Activated naive CD4-positive, alpha-beta T cell treated with anti-CD3 and anti-CD28 coated beads for 36 hours (primary cell): ENCODE measurements at regions not wholly inside any gene's neighbourhood (a gene's known extent, or its start where the extent isn't known, plus 50 kb on each side); places are given as distances from the start of the nearest gene placed in this dataset. TPM values are rescaled to one million over a fixed set of nuclear protein-coding genes. Genes with fewer than 3 reads are reported as not detected.
"Not testable (repeated sequence)": the region's sequence is repeated elsewhere in the genome, so short reads cannot be mapped to it uniquely, and the experiment has no call there.

Experiments used
- CTCF ChIA-PET: fragments of 350-600 bp; sonication (Branson Sonifier 250); formaldehyde crosslinking; loops from one replicate; lab custom pipeline; 2021; ENCODE audit warnings: antibody characterized with exemption; lab: Charles Lee
- DNase-seq: peaks from one replicate; pipeline ENCODE4 v3.0.0-alpha.2; 2020
- H3K27ac Mint-ChIP-seq: one replicate; pipeline ENCODE4 v1.8.0; 2021; ENCODE audit warnings: mild to moderate bottlenecking, mixed read lengths
- H3K27me3 Mint-ChIP-seq: one replicate; pipeline ENCODE4 v1.8.0; 2021; ENCODE audit warnings: low read depth, mixed read lengths
- H3K36me3 Mint-ChIP-seq: one replicate; pipeline ENCODE4 v1.8.0; 2021; ENCODE audit warnings: low read depth, mixed read lengths
- H3K4me1 Mint-ChIP-seq: one replicate; pipeline ENCODE4 v1.8.0; 2021; ENCODE audit warnings: low read depth, mixed read lengths
- H3K4me3 Mint-ChIP-seq: one replicate; pipeline ENCODE4 v1.8.0; 2021; ENCODE audit warnings: mild to moderate bottlenecking, moderate library complexity, mixed read lengths
- H3K9me3 Mint-ChIP-seq: one replicate; pipeline ENCODE4 v1.8.0; 2021; ENCODE audit warnings: mixed read lengths
- intact Hi-C: fragments of 100-400 bp; cut with micrococcal nuclease; formaldehyde crosslinking; loops from one replicate; pipeline ENCODE4 v1.15.1; 2023
- microRNA-seq: library from miRNA; unstranded; fragments of <30 nt; microRNA quantifications from one replicate; pipeline ENCODE4 v1.2.0, GENCODE V29; 2022; ENCODE audit warnings: borderline microRNAs expressed, borderline replicate concordance

DNA sequence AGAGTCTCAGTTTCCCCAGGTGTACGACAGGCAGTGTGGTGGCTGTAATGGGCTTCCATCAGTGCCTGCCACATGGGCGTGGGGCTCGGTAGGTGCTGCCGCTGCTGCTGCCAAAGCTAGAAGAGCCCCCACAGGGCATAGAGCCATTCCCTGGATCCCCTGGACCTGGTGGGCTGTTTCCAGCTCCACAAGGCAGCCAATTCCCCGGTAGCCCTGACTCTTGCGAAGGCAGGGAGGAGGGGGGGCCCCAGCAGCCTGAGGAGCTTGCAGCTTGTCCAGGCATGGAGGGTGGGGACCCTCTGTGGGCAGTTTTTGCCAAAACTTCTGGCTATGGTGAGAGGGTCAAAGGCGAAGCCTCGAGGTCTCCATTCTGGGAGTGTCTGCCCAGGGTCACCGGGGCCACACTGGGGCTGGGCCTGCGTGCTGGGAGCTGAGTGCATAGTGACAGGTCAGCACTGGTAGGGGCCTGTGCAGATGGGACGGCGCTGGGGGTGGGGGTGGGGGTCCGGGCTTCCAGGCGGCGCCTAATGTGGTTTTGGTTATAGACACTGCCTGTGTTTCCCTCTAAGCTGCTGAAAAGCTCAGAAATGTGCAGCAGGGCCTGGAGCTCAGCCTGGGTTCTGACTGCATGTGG is 56.8 kb upstream of the METTL9 start:
- intact Hi-C loops, H3K36me3 Mint-ChIP-seq, H3K9me3 Mint-ChIP-seq, H3K27ac Mint-ChIP-seq, DNase-seq, CTCF ChIA-PET, H3K4me3 Mint-ChIP-seq, H3K27me3 Mint-ChIP-seq: not testable (repeated sequence)
- peaks cover 26% of the 10 kb centered on the region for H3K4me1 Mint-ChIP-seq

DNA sequence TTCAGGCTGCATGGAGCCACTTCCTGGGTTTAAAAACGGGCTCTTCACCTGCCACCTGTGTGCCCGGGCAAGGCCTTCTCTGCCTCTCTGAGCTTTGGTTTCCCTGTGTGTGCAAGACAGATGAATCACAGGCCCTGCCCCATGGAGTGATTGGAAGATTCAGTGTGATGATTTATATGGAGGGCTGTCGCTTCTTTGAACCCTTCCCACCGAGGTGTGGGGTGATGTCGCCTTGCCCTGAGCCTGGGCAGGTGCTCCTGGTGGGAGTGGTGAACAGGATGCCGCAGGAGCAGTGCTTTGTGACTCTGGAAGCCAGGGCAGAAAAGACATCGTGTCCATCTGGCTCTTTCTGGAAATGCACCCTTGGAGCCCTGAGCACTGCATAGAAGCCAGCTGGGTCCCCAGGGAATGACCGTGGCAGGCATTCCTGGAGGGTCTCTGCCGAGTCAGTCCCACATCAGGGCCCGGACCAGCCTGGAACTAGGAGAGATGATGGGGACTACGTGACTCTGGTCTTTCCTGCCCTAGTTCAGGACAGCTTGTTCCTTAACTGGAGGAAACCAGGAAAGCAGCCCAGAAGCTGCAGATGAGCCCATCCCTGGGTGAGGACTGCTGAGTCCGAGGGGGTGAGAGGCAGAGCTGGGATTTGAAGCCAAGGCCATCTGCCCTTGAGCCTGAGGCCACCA is 56.1 kb upstream of the METTL9 start:
- H3K36me3 Mint-ChIP-seq, intact Hi-C loops, H3K27ac Mint-ChIP-seq, H3K27me3 Mint-ChIP-seq, CTCF ChIA-PET, H3K4me3 Mint-ChIP-seq, DNase-seq, H3K9me3 Mint-ChIP-seq: not testable (repeated sequence)
- H3K4me1 Mint-ChIP-seq, result peaks cover 26% of the 10 kb centered on the region

DNA sequence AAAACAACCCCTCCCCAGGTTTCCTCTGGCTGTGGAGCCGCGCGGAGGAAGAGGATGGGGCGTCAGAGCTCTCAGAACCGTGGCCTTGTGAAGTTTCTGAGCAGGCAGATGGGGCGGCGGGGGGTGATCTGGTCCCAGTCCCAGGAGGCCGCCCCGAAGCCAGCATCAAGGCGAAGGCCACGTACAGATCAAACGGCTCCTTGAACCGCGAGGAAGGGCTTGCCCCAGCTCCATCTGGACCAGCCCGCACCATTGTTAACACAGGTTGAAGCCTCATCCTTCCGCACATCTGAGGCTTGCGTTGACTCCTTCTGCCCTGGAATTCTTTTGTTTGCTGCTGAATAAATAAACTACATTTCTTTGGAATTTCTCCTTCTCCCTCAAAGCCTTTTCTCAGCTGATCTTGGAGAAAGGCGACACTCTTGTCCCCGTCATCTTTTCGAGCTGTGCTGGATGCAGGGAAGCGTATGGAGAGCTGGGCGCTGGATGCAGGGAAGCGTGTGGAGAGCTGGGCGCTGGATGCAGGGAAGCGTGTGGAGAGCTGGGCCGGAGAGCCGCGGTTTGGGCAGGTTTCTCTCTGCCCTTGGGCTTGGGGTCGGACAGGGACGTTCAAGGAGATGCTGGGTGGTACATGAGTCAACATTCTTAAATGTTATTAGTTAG is 53.6 kb upstream of the METTL9 start:
- H3K9me3 Mint-ChIP-seq, intact Hi-C loops, H3K36me3 Mint-ChIP-seq, DNase-seq, H3K27ac Mint-ChIP-seq, H3K4me3 Mint-ChIP-seq, H3K27me3 Mint-ChIP-seq: not testable (repeated sequence)
- peaks cover 12% of the 10 kb centered on the region for H3K4me1 Mint-ChIP-seq
- CTCF ChIA-PET, result interaction anchor here (0.6 kb wide), 1 partner anchor 8 kb away, joined by 3 read pairs; no protein-coding TSS in a partner anchor

DNA sequence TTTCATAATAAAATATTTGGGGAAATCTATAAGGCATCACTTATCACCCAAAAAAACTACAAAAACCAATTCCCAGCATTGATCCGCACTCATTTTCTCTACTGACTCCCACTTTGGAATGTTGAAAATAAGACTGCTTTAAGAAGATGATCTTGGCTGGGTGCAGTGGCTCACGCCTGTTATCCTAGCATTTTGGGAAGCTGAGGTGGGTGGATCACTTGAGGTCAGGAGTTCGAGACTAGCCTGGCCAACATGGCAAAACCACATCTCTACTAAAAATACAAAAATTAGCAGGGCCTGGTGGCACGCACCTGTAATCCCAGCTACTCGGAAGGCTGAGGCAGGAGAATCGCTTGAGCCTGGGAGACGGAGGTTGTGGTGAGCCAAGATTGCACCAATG is 50.0 kb upstream of the METTL9 start:
- H3K36me3 Mint-ChIP-seq, H3K9me3 Mint-ChIP-seq, H3K27me3 Mint-ChIP-seq, intact Hi-C loops, DNase-seq, CTCF ChIA-PET, H3K4me1 Mint-ChIP-seq, H3K27ac Mint-ChIP-seq, H3K4me3 Mint-ChIP-seq: not testable (repeated sequence)

Small RNA genes in the stretch of these regions (microRNA-seq; reads per million reads assigned to microRNA genes)
- gene MIR3680-1, result not detected
